ENCODE measurements at regions not wholly inside any gene's neighbourhood (a gene's known extent, or its start where the extent isn't known, plus 50 kb on each side); places are given as distances from the start of the nearest gene placed in this dataset.

DNA sequence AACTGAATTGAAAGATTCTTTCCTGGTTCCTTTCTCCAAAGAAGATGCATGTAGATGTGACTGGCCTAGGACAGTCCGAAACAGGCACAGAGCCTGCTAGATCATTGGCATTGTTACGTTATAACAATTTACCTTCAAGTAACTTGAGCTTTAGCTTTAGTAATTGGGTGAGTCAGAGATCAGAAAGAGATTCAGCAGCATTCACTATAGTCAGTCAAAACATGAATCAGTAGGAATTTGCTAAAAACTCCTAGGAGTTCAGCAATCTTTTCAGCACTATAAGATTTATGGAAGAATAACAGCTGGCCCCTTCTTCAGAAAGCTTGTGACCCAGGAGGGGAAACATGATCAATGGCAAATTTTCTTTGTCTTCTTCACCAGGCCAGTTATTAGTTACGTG lies 281.7 kb upstream of the PRDM1 start:
- no peaks in the 10 kb centered on the region for H3K36me3 ChIP-seq
- no peaks in the 10 kb centered on the region for H3K9me3 ChIP-seq
- TF ChIP-seq, protein P1, sequence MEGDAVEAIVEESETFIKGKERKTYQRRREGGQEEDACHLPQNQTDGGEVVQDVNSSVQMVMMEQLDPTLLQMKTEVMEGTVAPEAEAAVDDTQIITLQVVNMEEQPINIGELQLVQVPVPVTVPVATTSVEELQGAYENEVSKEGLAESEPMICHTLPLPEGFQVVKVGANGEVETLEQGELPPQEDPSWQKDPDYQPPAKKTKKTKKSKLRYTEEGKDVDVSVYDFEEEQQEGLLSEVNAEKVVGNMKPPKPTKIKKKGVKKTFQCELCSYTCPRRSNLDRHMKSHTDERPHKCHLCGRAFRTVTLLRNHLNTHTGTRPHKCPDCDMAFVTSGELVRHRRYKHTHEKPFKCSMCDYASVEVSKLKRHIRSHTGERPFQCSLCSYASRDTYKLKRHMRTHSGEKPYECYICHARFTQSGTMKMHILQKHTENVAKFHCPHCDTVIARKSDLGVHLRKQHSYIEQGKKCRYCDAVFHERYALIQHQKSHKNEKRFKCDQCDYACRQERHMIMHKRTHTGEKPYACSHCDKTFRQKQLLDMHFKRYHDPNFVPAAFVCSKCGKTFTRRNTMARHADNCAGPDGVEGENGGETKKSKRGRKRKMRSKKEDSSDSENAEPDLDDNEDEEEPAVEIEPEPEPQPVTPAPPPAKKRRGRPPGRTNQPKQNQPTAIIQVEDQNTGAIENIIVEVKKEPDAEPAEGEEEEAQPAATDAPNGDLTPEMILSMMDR (IDR thresholded peaks at IDR 0.05) = no peak
- no peak overlapping the region for H3K27ac ChIP-seq
- H3K4me3 ChIP-seq (ENCODE audit: low read depth in 1 of 2, low read length in 1 of 2) = no peak overlapping the region
- H3K27me3 ChIP-seq = no peaks in the 10 kb centered on the region
- H3K4me1 ChIP-seq (ENCODE audit: control insufficient read depth in 1 of 2, insufficient read depth in 1 of 2, low read depth in 1 of 2, low read length in 1 of 2) = peaks cover under 1 to 1% of the 10 kb centered on the region in 2 experiments

DNA sequence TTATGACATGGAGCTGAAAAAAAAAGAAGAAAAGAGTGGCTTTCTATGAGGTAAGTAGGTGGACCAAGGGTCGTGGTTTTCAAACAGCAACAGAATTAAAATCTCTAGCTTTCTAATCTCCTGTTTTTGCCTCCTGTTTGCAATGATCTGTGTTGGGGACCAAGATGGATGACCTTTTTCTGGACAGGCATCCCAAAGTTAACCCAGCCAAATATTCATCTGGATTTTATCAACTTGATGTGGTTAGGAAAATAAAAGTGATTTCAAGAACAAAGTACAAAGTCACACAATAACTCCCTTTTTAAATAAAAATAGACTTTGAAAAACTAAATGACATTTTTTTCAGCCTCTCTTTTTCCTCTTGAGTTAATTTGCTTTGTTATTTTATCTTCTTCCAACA lies 282.1 kb upstream of the PRDM1 start:
- no peaks in the 10 kb centered on the region for H3K27me3 ChIP-seq
- TF ChIP-seq, protein P1 (IDR thresholded peaks at IDR 0.05) = no peak
- H3K4me3 ChIP-seq (ENCODE audit: low read depth in 1 of 2, low read length in 1 of 2) = no peak overlapping the region
- H3K27ac ChIP-seq = no peak overlapping the region
- no peaks in the 10 kb centered on the region for H3K36me3 ChIP-seq
- H3K4me1 ChIP-seq (ENCODE audit: control insufficient read depth in 1 of 2, insufficient read depth in 1 of 2, low read depth in 1 of 2, low read length in 1 of 2) = peaks cover 4 to 6% of the 10 kb centered on the region in 2 experiments
- no peaks in the 10 kb centered on the region for H3K9me3 ChIP-seq

DNA sequence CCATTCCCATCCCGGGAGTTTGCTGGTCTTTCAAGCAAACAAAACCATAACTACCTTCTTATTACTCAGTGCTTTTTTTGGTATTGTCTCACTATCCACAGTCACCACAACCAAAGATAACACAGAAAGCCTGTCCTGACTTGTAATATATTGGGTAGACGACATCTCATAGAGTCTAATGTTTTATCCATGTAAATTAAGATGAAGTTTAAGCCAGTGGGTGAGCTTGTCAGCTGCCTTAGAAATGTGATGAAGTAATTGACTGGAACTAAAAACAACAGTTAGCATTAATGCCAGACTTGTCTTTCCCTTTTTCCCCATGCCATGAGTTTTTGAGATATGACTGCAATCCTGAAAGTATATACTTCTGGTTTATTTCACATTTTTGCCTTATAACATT lies 282.7 kb upstream of the PRDM1 start:
- no peaks in the 10 kb centered on the region for H3K36me3 ChIP-seq
- peaks cover 6 to 11% of the 10 kb centered on the region in 2 experiments for H3K4me1 ChIP-seq (ENCODE audit: control insufficient read depth in 1 of 2, insufficient read depth in 1 of 2, low read depth in 1 of 2, low read length in 1 of 2)
- H3K9me3 ChIP-seq = no peaks in the 10 kb centered on the region
- no peaks in the 10 kb centered on the region for H3K27me3 ChIP-seq
- no peak overlapping the region for H3K4me3 ChIP-seq (ENCODE audit: low read depth in 1 of 2, low read length in 1 of 2)
- H3K27ac ChIP-seq = no peak overlapping the region
- TF ChIP-seq, protein P1 (IDR thresholded peaks at IDR 0.05) = no peak

DNA sequence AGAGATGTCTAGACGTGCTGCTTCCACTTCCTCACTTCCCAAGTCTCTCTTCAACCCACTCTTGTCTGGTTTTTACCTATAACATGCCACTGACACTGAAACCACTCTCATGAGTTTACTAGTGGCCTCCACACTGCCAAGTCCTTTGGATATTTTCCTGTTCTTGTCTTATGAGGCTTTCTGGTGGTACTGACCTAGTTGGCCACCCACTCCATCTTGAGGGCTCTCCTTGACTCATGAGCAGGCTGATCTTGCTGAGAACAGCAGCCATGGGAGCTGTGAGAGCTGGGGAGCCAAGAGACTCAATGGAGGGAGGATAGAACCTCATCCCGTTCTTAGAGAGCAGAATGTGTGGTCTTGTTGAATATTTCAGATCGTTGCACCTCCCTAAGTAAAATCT lies 283.4 kb upstream of the PRDM1 start:
- Histone ChIP-seq H3K4me1 (ENCODE audit: control insufficient read depth in 1 of 2, insufficient read depth in 1 of 2, low read depth in 1 of 2, low read length in 1 of 2) (peaks cover 9 to 17% of the 10 kb centered on the region in 2 experiments), H3K27me3 (no peaks in the 10 kb centered on the region), H3K9me3 (no peaks in the 10 kb centered on the region), H3K27ac (no peak overlapping the region), H3K4me3 (ENCODE audit: low read depth in 1 of 2, low read length in 1 of 2) (no peak overlapping the region), H3K36me3 (no peaks in the 10 kb centered on the region)
- TF ChIP-seq, protein P1 (IDR thresholded peaks at IDR 0.05) = no peak

DNA sequence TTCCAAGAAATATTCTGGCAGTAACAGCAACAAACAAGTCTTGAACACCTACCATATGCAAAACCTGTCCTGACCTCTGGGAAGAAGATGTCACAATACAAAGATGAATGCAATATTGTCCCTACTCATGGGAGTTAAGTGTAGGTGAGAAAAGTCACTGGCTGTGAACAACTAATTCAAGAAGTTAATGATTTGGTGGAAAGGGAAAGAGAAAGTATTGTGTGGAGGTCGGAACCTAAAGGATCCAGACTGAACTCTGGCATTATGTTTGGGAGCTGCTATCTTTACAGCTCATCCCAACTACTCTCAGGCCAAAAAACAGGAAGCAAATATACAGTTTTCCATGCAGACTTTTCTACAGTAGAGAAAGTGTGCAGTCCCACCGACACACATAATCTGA lies 285.3 kb upstream of the PRDM1 start:
- Histone ChIP-seq H3K36me3 (no peaks in the 10 kb centered on the region), H3K9me3 (no peaks in the 10 kb centered on the region), H3K4me3 (ENCODE audit: low read depth in 1 of 2, low read length in 1 of 2) (no peak overlapping the region), H3K27me3 (no peaks in the 10 kb centered on the region), H3K27ac (no peak overlapping the region), H3K4me1 (ENCODE audit: control insufficient read depth in 1 of 2, insufficient read depth in 1 of 2, low read depth in 1 of 2, low read length in 1 of 2) (peaks cover 16 to 23% of the 10 kb centered on the region in 2 experiments)
- TF ChIP-seq, protein P1 (IDR thresholded peaks at IDR 0.05) = no peak

DNA sequence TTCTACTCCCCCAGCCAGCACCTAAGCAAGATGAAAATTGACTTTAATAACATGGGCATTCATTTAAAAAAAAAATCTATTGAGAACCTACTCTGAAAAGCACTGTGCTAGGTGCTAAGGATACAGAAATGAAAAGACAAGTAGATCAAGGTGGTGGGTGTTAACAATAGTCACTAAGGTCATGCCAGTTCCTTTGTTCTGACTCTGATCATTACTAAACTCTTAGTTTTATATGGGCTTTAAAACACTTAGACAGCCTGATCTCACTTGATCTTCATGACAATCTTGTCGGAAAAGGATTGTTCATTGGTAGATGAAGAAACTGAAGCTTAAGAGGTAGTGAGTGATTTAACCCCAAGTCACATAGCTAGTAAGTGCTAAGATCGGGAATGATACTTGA lies 285.7 kb upstream of the PRDM1 start:
- no peaks in the 10 kb centered on the region for H3K9me3 ChIP-seq
- no peaks in the 10 kb centered on the region for H3K36me3 ChIP-seq
- no peak overlapping the region for H3K27ac ChIP-seq
- TF ChIP-seq, protein P1 (IDR thresholded peaks at IDR 0.05) = no peak
- H3K4me1 ChIP-seq (ENCODE audit: control insufficient read depth in 1 of 2, insufficient read depth in 1 of 2, low read depth in 1 of 2, low read length in 1 of 2) = peaks cover 16 to 23% of the 10 kb centered on the region in 2 experiments
- H3K27me3 ChIP-seq = no peaks in the 10 kb centered on the region
- H3K4me3 ChIP-seq (ENCODE audit: low read depth in 1 of 2, low read length in 1 of 2) = no peak overlapping the region
